OCI-LY7 (cell line): ENCODE measurements at regions not wholly inside any gene's neighbourhood (a gene's known extent, or its start where the extent isn't known, plus 50 kb on each side); places are given as distances from the start of the nearest gene placed in this dataset.

Experiments used
- BruUV-seq: library from RNA; stranded (reverse); fragments of 400-500 nt; replicated peaks from 2 replicates; lab custom pipeline; 2021; lab: Mats Ljungman, UMichigan
- CTCF ChIA-PET: fragments of 300-600 bp; sonication (Branson Sonifier 250); formaldehyde crosslinking; loops from one replicate; lab custom pipeline; 2022; ENCODE audit warnings: antibody characterized with exemption; ENCODE audit not compliant: unreplicated experiment; lab: Charles Lee
- POLR2A ChIA-PET: fragments of 300-600 bp; sonication (Branson Sonifier 250); formaldehyde crosslinking; loops from one replicate; lab custom pipeline; 2022; ENCODE audit warnings: antibody characterized with exemption; lab: Charles Lee
- DNase-seq: peaks from one replicate; pipeline ENCODE4 v3.0.0-alpha.2; 2015; ENCODE audit warnings: low spot score
- H2AFZ ChIP-seq: fragments of 200-600 bp; sonication (generic), shearing (Covaris generic); 2 replicates; pipeline ENCODE4 v1.6.1; 2014; ENCODE audit warnings: mild to moderate bottlenecking, antibody characterized with exemption, low read length, moderate library complexity
- H3K27ac ChIP-seq: fragments of 200-600 bp; sonication (generic); 2 replicates; pipeline ENCODE4 v1.5.1; 2014; ENCODE audit warnings: mixed run types, low read depth, mild to moderate bottlenecking, moderate library complexity, low read length, inconsistent platforms; ENCODE audit not compliant: poor library complexity, severe bottlenecking
- H3K36me3 ChIP-seq: fragments of 200-600 bp; sonication (generic); 2 replicates; pipeline ENCODE4 v1.6.1; 2014; ENCODE audit warnings: mild to moderate bottlenecking, antibody characterized with exemption, low read length, moderate library complexity, mixed read lengths; ENCODE audit not compliant: insufficient read depth
- H3K4me1 ChIP-seq: fragments of 200-600 bp; sonication (generic); 2 replicates; pipeline ENCODE4 v1.5.1; 2014; ENCODE audit warnings: mild to moderate bottlenecking, low read length; ENCODE audit not compliant: insufficient read depth, poor library complexity, severe bottlenecking
- H3K4me2 ChIP-seq: fragments of 200-600 bp; sonication (generic); 2 replicates; pipeline ENCODE4 v1.6.1; 2014; ENCODE audit warnings: mild to moderate bottlenecking, low read length
- H3K4me3 ChIP-seq: fragments of 200-600 bp; sonication (generic); 2 replicates; pipeline ENCODE4 v1.5.1; 2014; ENCODE audit warnings: mild to moderate bottlenecking, low read depth, low read length; ENCODE audit not compliant: poor library complexity, severe bottlenecking
- H3K79me2 ChIP-seq: fragments of 200-600 bp; sonication (generic); 2 replicates; pipeline ENCODE4 v1.6.1; 2016; ENCODE audit warnings: low read depth, mild to moderate bottlenecking, low read length, moderate library complexity, mixed read lengths; ENCODE audit not compliant: insufficient read depth
- H3K9me2 ChIP-seq: fragments of 200-600 bp; sonication (generic); 2 replicates; pipeline ENCODE4 v1.6.1; 2016; ENCODE audit warnings: mild to moderate bottlenecking, low read length, mixed read lengths; ENCODE audit not compliant: insufficient read depth
- H3K9me3 ChIP-seq: fragments of 200-600 bp; sonication (generic); 2 replicates; pipeline ENCODE4 v1.6.1; 2014; ENCODE audit warnings: mild to moderate bottlenecking, mixed run types, low read length, mixed read lengths
- H4K20me1 ChIP-seq: fragments of 200-600 bp; sonication (generic); 2 replicates; pipeline ENCODE4 v1.6.1; 2014; ENCODE audit warnings: mild to moderate bottlenecking, antibody characterized with exemption, low read length, moderate library complexity, mixed read lengths; ENCODE audit not compliant: insufficient read depth
- CTCF ChIP-seq: fragments of 200-600 bp; sonication (generic); conservative IDR thresholded peaks from 2 replicates; pipeline ENCODE4 v1.5.1; 2014; ENCODE audit warnings: mild to moderate bottlenecking, antibody characterized with exemption, low read length, moderate library complexity, mixed read lengths
- EZH2phosphoT487 ChIP-seq: fragments of 200-600 bp; sonication (generic); IDR thresholded peaks from 2 replicates; pipeline ENCODE4 v1.6.1; 2018; ENCODE audit warnings: low read depth, borderline replicate concordance, mild to moderate bottlenecking, mixed run types, antibody characterized with exemption, low read length, moderate library complexity, mixed read lengths
- intact Hi-C: fragments of 100-400 bp; cut with micrococcal nuclease; formaldehyde crosslinking; loops from one replicate; pipeline ENCODE4 v1.10.0; 2022; ENCODE audit not compliant: unreplicated experiment

- POLR2A ChIA-PET = interaction anchor here (0.6 to 1.3 kb wide), 3 partner anchors 10 to 222 kb away, joined by 3 to 4 read pairs (median 3); no protein-coding TSS in a partner anchor
- no peak overlapping the region for H2AFZ ChIP-seq
- H3K27ac ChIP-seq = no peak overlapping the region
- BruUV-seq = no TSS peak
- CTCF ChIA-PET = no interaction called here
- no peaks in the 10 kb centered on the region for H3K4me1 ChIP-seq
- no peak overlapping the region for H3K4me2 ChIP-seq
- H3K9me3 ChIP-seq = no peaks in the 10 kb centered on the region
- H3K9me2 ChIP-seq = no peaks in the 10 kb centered on the region
- no peaks in the 10 kb centered on the region for H3K36me3 ChIP-seq
- no peak for TF ChIP-seq CTCF
- no peak for TF ChIP-seq EZH2phosphoT487
- H3K79me2 ChIP-seq = no peaks in the 10 kb centered on the region
- DNase-seq = no peak
- intact Hi-C loops = no loop called here
- no peaks in the 10 kb centered on the region for H4K20me1 ChIP-seq
- H3K4me3 ChIP-seq = no peak overlapping the region
These were observed 1283.9 kb upstream of the CELF2 start for GRCh38 chr10:9733766-9734165.

GRCh38 chr10:9734218-9734617 lies 1283.5 kb upstream of the CELF2 start:
- POLR2A ChIA-PET = interaction anchor here (0.6 kb wide), 1 partner anchor 223 kb away, joined by 3 read pairs; no protein-coding TSS in a partner anchor

More at GRCh38 chr10:9734218-9734617, 1283.5 kb upstream of the CELF2 start:
- no peaks in the 10 kb centered on the region for H3K9me2 ChIP-seq
- H2AFZ ChIP-seq = no peak overlapping the region
- no peaks in the 10 kb centered on the region for H4K20me1 ChIP-seq
- no peaks in the 10 kb centered on the region for H3K36me3 ChIP-seq
- intact Hi-C loops = no loop called here
- CTCF ChIA-PET = no interaction called here
- no TSS peak for BruUV-seq
- H3K4me1 ChIP-seq = no peaks in the 10 kb centered on the region
- TF ChIP-seq EZH2phosphoT487 (no peak), CTCF (no peak)
- no peaks in the 10 kb centered on the region for H3K79me2 ChIP-seq
- H3K4me3 ChIP-seq = no peak overlapping the region
- no peaks in the 10 kb centered on the region for H3K9me3 ChIP-seq
- no peak overlapping the region for H3K4me2 ChIP-seq
- DNase-seq = no peak
- H3K27ac ChIP-seq = no peak overlapping the region
